OCI-LY7 (cell line): ENCODE measurements at regions not wholly inside any gene's neighbourhood (a gene's known extent, or its start where the extent isn't known, plus 50 kb on each side); places are given as distances from the start of the nearest gene placed in this dataset.

Source experiments
- BruUV-seq: library from RNA; stranded (reverse); fragments of 400-500 nt; replicated peaks from 2 replicates; lab custom pipeline; 2021; lab: Mats Ljungman, UMichigan
- CTCF ChIA-PET: fragments of 300-600 bp; sonication (Branson Sonifier 250); formaldehyde crosslinking; loops from one replicate; lab custom pipeline; 2022; ENCODE audit warnings: antibody characterized with exemption; ENCODE audit not compliant: unreplicated experiment; lab: Charles Lee
- POLR2A ChIA-PET: fragments of 300-600 bp; sonication (Branson Sonifier 250); formaldehyde crosslinking; loops from one replicate; lab custom pipeline; 2022; ENCODE audit warnings: antibody characterized with exemption; lab: Charles Lee
- DNase-seq: peaks from one replicate; pipeline ENCODE4 v3.0.0-alpha.2; 2015; ENCODE audit warnings: low spot score
- H2AFZ ChIP-seq: fragments of 200-600 bp; sonication (generic), shearing (Covaris generic); 2 replicates; pipeline ENCODE4 v1.6.1; 2014; ENCODE audit warnings: mild to moderate bottlenecking, antibody characterized with exemption, low read length, moderate library complexity
- H3K27ac ChIP-seq: fragments of 200-600 bp; sonication (generic); 2 replicates; pipeline ENCODE4 v1.5.1; 2014; ENCODE audit warnings: mixed run types, low read depth, mild to moderate bottlenecking, moderate library complexity, low read length, inconsistent platforms; ENCODE audit not compliant: poor library complexity, severe bottlenecking
- H3K36me3 ChIP-seq: fragments of 200-600 bp; sonication (generic); 2 replicates; pipeline ENCODE4 v1.6.1; 2014; ENCODE audit warnings: mild to moderate bottlenecking, antibody characterized with exemption, low read length, moderate library complexity, mixed read lengths; ENCODE audit not compliant: insufficient read depth
- H3K4me1 ChIP-seq: fragments of 200-600 bp; sonication (generic); 2 replicates; pipeline ENCODE4 v1.5.1; 2014; ENCODE audit warnings: mild to moderate bottlenecking, low read length; ENCODE audit not compliant: insufficient read depth, poor library complexity, severe bottlenecking
- H3K4me2 ChIP-seq: fragments of 200-600 bp; sonication (generic); 2 replicates; pipeline ENCODE4 v1.6.1; 2014; ENCODE audit warnings: mild to moderate bottlenecking, low read length
- H3K4me3 ChIP-seq: fragments of 200-600 bp; sonication (generic); 2 replicates; pipeline ENCODE4 v1.5.1; 2014; ENCODE audit warnings: mild to moderate bottlenecking, low read depth, low read length; ENCODE audit not compliant: poor library complexity, severe bottlenecking
- H3K79me2 ChIP-seq: fragments of 200-600 bp; sonication (generic); 2 replicates; pipeline ENCODE4 v1.6.1; 2016; ENCODE audit warnings: low read depth, mild to moderate bottlenecking, low read length, moderate library complexity, mixed read lengths; ENCODE audit not compliant: insufficient read depth
- H3K9me2 ChIP-seq: fragments of 200-600 bp; sonication (generic); 2 replicates; pipeline ENCODE4 v1.6.1; 2016; ENCODE audit warnings: mild to moderate bottlenecking, low read length, mixed read lengths; ENCODE audit not compliant: insufficient read depth
- H3K9me3 ChIP-seq: fragments of 200-600 bp; sonication (generic); 2 replicates; pipeline ENCODE4 v1.6.1; 2014; ENCODE audit warnings: mild to moderate bottlenecking, mixed run types, low read length, mixed read lengths
- H4K20me1 ChIP-seq: fragments of 200-600 bp; sonication (generic); 2 replicates; pipeline ENCODE4 v1.6.1; 2014; ENCODE audit warnings: mild to moderate bottlenecking, antibody characterized with exemption, low read length, moderate library complexity, mixed read lengths; ENCODE audit not compliant: insufficient read depth
- CTCF ChIP-seq: fragments of 200-600 bp; sonication (generic); conservative IDR thresholded peaks from 2 replicates; pipeline ENCODE4 v1.5.1; 2014; ENCODE audit warnings: mild to moderate bottlenecking, antibody characterized with exemption, low read length, moderate library complexity, mixed read lengths
- EZH2phosphoT487 ChIP-seq: fragments of 200-600 bp; sonication (generic); IDR thresholded peaks from 2 replicates; pipeline ENCODE4 v1.6.1; 2018; ENCODE audit warnings: low read depth, borderline replicate concordance, mild to moderate bottlenecking, mixed run types, antibody characterized with exemption, low read length, moderate library complexity, mixed read lengths
- intact Hi-C: fragments of 100-400 bp; cut with micrococcal nuclease; formaldehyde crosslinking; loops from one replicate; pipeline ENCODE4 v1.10.0; 2022; ENCODE audit not compliant: unreplicated experiment

DNA sequence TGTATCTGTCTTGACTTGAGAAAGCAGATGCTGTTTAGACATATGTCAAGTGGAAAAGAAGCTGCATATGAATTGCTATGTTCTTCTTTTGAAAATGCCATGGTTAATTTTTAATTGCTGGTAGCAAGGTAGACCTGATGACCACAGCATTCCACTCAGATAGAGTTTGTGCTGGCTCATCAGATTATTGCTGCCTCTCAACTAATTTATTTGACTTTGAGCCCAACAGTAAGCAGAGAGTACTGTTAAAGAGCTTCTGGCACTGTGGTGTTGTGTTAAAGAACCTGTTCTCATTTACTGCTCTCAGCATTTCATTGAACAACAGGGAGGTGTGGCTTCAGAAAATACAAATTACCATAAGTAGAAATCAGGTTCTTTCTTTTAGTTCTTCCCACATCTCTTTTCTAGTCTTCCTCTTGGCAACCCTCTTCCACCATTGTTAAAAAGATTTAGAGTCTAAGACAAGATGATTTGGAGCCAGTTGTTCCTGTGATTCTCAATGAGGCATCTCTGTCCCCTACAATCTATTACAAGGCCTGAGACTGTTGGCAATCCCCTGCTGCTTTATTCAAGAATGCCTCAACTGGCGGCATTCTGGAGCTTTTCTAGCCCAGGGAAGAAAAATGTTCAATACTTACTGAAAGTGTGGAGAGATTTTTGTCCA, 967.6 kb upstream of the GJE1 start:
- no peaks in the 10 kb centered on the region for H3K36me3 ChIP-seq
- H3K27ac ChIP-seq = no peak overlapping the region
- intact Hi-C loops = no loop called here
- ChIA-PET CTCF (no interaction called here), POLR2A (interaction anchor here (0.6 kb wide), 1 partner anchor 1201 kb away, joined by 3 read pairs; no protein-coding TSS in a partner anchor)
- no peak overlapping the region for H3K4me3 ChIP-seq
- no peaks in the 10 kb centered on the region for H3K9me2 ChIP-seq
- no peak for DNase-seq
- no peak overlapping the region for H3K4me2 ChIP-seq
- H3K9me3 ChIP-seq = no peaks in the 10 kb centered on the region
- H4K20me1 ChIP-seq = no peaks in the 10 kb centered on the region
- BruUV-seq = no TSS peak
- no peak overlapping the region for H2AFZ ChIP-seq
- no peaks in the 10 kb centered on the region for H3K79me2 ChIP-seq
- no peaks in the 10 kb centered on the region for H3K4me1 ChIP-seq
- TF ChIP-seq EZH2phosphoT487 (no peak), CTCF (no peak)

GRCh38 chr6:141164042-141164743, 968.5 kb upstream of the GJE1 start:
- Histone ChIP-seq H3K79me2 (no peaks in the 10 kb centered on the region), H3K4me1 (no peaks in the 10 kb centered on the region), H2AFZ (no peak overlapping the region), H3K9me3 (no peaks in the 10 kb centered on the region), H3K4me2 (no peak overlapping the region), H4K20me1 (no peaks in the 10 kb centered on the region), H3K27ac (no peak overlapping the region), H3K4me3 (no peak overlapping the region), H3K36me3 (no peaks in the 10 kb centered on the region), H3K9me2 (no peaks in the 10 kb centered on the region)
- no peak for DNase-seq
- BruUV-seq = no TSS peak
- ChIA-PET CTCF (no interaction called here), POLR2A (interaction anchor here (0.6 to 0.8 kb wide), 2 partner anchors 53 to 454 kb away, joined by 3 read pairs; no protein-coding TSS in a partner anchor)
- intact Hi-C loops = no loop called here
- TF ChIP-seq EZH2phosphoT487 (no peak), CTCF (no peak)

- CTCF ChIA-PET = no interaction called here
- DNase-seq = no peak
- Histone ChIP-seq H3K4me1 (no peaks in the 10 kb centered on the region), H3K4me3 (no peak overlapping the region), H3K36me3 (no peaks in the 10 kb centered on the region), H3K4me2 (no peak overlapping the region), H3K27ac (no peak overlapping the region), H3K9me2 (no peaks in the 10 kb centered on the region), H2AFZ (no peak overlapping the region), H3K79me2 (no peaks in the 10 kb centered on the region), H4K20me1 (no peaks in the 10 kb centered on the region), H3K9me3 (no peaks in the 10 kb centered on the region)
- POLR2A ChIA-PET = no interaction called here
- TF ChIP-seq EZH2phosphoT487 (no peak), CTCF (no peak)
- intact Hi-C loops = no loop called here
- no TSS peak for BruUV-seq
Measured at GRCh38 chr6:141163107-141163506, 969.6 kb upstream of the GJE1 start.
